NOMO-1 treated with DMSO at 0.1 percent for 48 hours (cell line): ENCODE measurements at regions not wholly inside any gene's neighbourhood (a gene's known extent, or its start where the extent isn't known, plus 50 kb on each side); places are given as distances from the start of the nearest gene placed in this dataset.

ENCODE experiments used
- DNase-seq: peaks from one replicate; lab custom pipeline; 2025; ENCODE audit not compliant: unreplicated experiment; lab: John Stamatoyannopoulos, UW

DNA sequence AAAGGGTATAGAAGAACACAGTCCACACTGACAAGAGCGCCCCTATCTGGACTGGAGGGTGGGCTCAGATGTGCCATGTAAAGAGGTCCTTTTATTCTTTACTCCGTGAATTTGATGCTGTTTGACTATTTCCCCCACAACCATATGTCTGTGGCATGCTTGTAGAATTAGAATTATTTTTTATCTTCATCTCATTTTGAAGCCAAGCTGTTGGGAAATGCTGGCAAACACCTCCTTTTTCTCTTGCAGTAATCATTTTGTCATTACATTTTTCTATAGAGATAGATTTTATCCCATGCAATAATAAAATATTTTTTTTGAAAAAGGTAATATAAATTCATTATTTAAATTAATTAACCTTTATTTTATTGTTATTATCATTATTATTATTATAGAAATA lies 926.6 kb upstream of the AUTS2 start:
- DNase-seq, result no peak

DNA sequence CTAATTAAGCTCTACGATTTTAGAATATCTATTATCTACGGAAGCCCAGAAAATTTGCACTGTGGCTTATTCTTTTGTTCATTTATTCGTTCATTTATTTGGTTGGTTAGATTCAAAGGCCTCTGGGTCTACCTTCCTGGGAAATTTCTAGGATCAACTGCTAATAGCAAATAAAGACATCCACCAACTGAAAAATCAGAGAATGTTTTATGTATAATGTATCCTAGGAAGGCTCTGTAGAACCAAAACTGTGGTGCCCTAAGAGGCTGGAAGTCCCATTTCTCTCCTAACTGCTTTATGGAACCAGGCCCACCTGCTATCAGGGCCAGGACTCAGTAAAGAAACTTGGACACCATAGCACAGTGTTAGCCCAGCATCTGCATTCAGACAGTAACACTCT lies 923.4 kb upstream of the AUTS2 start:
- no peak for DNase-seq

GRCh38 chr7:68676813-68677535 lies 921.3 kb upstream of the AUTS2 start:
- DNase-seq, result no peak

GRCh38 chr7:68678196-68678595 lies 920.1 kb upstream of the AUTS2 start:
- no peak for DNase-seq

GRCh38 chr7:68679459-68680234 lies 918.6 kb upstream of the AUTS2 start:
- no peak for DNase-seq

DNA sequence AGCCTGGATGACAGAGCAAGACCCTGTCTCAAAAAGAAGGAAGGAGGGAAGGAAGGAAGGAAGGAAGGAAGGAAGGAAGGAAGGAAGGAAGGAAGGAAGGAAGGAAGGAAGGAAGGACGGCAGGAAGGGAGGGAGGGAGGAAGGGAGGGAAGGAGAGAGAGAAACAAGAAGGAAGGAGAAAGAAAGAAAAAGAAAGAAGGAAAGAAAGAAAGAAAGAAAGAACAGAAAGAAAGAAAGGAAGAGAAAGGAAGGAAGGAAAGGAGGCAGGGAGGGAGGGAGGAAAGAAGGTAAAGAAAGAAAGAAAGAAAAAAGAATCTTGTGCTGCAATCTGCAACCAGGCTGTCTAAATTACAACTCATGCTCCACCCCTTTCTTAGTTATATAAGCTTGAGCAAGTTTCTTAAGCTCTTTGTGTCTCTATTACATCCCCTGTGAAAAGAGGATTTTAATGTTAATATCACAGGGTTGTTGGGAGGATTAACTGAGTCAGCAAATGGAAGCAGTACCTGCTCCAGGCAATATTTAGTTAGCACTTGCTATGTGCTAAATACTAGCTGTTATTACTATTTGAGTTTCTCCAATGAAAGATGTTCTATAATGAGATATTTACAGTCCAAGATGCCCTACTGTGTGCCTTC lies 917.9 kb upstream of the AUTS2 start:
- no peak for DNase-seq

DNA sequence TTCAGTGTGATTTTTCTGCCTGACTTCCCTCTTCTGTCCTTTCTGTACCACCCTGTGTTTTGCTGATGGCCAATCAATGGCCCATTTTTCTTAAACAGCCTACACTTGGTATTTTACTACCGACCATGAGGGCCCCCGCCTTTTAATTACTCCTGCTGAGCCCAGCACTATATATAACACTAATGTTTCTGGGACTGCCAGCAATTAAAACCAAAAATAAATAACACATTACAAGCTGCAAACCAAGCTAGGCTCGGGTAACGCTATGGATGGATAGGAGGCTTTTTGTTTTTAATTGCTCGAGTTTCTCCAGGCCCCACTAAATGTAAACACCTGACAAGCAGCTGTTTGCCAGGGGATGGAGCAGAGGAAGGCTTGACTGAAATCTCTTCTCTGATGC lies 915.4 kb upstream of the AUTS2 start:
- DNase-seq, result no peak

DNA sequence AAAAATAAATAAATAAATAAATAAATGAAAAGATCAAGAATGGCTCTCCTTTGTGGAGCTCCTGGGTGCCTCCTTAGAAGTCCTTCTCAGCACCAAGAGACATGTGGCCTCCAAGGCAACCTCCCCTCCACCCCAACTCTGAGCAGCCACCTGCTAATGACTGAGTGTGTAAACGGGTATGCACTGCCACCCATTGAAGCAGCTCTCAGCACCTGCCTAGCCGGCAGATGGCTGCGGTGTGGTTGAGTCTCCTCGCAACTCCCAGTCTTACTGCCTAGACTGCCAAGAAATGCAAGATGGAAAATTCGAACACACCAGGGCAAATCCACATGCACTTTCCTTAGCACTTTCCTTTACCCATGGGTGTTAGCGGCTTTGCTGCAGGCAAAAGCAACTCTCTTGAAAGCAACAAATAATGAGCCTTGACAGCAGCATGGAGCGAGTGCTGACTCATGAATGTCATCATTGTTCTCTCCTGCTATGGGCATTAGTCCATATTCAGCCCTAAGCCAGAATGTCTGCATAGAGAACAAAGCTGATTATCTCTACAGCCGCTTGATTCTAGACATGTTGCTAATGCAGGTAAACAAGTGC lies 913.9 kb upstream of the AUTS2 start:
- no peak for DNase-seq

DNA sequence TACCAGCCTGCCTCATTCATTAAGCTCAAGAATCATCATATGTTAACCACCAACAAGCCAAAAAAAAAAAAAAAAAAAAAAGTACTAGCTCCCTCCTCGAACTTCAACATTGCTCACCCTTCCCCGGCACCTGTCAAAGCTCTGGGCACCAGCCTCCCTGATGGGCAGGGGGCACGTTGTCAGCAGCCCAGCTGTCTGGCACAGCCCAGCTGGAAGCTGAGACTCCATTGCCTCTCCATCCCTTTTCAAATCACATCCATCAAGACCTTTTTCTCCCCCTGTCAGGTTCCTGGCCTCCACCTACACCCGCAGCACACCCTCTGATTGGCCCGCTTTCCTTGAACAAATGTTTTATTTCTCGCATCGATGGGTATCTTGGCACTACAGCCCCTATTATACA lies 913.3 kb upstream of the AUTS2 start:
- DNase-seq, result no peak

GRCh38 chr7:68688416-68689086 lies 909.7 kb upstream of the AUTS2 start:
- DNase-seq, result no peak

DNA sequence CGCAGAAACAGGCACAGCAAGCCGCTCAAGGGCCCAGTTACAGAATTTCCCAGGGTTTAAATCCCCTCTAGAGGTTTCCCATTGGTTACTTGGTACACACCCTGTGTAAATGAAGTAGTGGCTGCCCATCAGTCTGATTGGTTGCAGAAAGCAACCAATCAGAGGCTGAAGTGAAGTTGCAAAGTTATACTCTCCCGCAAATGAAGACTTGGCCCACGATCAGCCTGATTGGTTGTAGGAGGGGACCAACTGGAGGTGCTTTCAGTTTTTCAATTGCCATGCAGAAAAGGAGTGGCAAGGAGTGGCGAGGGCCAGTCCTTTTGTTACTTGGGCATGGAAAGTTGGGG lies 909.2 kb upstream of the AUTS2 start:
- no peak for DNase-seq

DNA sequence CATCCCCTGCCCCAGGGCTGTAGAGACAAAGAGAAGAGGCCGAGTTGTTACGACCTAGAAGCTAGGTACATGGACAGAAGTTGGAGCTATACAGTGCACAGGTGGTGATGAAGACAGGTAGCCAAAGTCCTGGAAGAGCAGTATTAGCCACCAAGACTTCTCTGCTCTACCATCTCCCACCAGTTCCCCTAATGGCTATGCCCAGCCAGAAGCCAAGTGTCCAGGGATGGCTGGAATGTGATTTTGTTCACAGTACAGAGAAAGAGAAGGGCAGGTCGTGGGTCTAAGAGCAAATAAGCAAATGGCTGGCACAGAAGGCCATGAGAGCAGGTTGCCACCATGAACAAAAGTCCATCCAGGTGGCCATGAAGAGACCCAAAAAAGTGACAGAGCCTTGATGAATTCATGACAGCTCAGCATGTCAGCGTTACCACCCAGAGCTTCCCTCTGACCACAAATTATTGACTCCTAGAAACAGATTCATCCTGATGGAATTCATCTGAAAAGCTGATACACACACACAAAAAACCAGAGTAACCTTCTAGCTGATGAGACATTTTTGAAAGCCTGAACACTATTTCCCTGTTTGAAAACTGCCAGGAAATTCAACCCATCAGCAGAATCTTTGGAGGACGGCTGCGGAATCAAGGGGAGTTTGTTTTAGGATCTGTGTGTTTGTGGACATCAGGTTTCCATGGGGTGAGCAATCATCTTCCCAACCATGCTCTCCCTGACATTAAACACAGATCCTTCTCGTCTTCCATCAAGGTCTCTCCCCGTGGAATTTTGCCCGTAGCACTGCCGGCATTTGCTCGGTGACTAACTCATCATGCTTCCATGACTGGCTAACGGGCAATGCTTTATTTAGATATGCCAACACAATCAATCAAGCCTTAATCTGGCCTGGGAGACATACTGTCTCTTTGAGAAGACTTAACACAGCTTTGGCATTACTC lies 906.7 kb upstream of the AUTS2 start:
- no peak for DNase-seq

DNA sequence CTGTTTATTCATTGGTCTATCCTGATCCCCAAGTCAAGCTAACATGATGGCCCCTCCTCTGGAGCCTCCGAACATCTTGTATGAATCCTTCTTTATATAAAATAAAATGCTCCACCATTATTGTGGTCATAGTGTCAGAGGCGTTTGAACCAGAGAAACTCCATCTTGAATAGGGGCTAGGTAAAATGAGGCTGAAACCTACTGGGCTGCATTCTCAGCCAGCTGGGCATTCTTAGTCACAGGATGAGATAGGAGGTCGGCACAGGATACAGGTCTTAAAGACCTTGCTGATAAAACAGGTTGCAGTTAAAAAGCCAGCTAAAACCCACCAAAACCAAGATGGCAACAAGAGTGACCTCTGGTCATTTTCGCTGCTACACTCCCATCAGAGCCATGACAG lies 905.8 kb upstream of the AUTS2 start:
- no peak for DNase-seq

DNA sequence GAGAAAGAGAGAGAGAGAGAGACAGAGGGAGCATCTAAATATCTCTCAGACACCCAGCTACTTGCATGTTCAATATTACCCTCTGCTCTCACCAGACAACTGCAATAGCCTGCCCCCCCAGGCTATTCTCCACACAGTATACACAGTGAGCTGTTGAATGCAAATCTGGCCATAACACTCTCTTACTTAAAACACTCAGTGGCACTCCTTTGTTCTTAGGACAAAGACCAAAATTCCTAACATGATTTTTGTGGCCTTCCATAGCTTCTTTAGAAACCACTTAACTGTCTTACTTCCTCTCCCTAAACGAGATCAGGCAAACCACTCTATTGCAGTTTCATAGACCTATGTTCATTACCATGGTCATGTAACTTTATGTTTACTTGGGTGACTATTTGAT lies 903.6 kb upstream of the AUTS2 start:
- DNase-seq, result no peak

DNA sequence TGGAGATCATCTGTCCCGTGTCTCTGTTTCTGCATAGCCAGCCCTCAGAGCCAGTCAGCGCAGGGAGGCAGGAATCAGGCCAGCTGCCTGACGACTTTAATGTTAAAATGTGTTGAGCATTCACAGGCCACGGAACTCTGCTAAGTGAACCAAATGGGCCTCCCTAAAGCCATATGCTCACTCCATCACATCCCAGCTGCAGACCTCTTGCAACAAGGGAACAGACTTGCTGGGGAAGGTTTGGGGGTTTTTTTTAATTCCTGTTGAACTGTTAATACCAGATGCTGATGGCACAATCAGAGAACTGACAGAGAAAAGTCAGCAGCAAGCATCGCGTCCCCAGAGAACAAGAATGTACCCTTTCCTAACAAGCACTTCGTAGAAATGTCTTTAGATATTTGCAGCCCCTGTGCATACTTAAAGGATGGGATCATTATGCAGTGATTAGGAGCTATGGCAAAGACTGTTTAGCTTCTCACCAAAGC lies 900.4 kb upstream of the AUTS2 start:
- DNase-seq, result no peak

DNA sequence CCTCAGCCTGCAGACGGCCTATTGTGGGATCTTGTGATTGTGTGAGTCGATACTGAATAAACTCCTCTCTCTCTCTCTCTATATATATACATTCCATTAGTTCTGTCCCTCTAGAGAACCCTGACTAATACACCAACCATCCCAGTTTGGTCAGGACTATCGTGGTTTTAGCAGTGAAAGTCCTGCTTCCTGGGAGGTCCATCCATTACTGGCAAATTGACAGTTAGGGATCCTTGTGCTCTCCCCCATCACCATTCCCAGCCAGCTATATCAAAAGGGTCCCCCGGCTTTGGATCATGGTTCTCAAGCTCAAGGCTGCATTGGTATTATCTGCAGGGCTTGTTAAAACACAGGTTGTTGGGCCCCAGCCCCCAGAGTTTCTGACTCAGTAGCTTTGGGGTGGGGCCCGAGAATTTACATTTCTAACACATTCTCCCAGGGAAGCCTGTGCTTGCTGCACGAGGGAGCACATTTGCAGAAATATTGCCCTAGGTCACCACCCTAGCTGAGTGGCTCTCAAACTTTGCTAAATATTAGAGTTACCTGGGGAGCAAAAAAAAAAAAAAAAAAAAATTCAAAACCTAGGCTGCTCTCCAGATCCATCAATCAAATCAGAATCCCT lies 899.1 kb upstream of the AUTS2 start:
- DNase-seq, result no peak

DNA sequence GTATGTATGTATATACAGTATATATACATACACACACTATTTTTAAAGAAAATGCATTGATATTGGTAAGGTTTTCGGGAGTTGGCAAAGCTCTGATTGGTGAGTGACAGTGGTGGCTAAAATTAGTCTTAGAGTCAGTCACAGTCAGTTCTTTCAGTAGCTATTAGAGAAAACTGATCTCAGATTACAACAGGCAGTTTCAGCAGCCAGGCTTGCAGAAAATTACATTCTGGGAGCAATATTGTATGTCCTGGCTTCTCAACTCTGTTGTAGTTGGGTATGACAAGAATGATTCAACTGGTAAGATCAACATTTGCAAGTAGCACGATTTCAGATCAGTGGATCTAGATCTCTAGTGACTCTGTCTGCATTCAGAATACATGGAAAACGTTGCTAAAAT lies 897.9 kb upstream of the AUTS2 start:
- no peak for DNase-seq

GRCh38 chr7:68706291-68706690 lies 892.0 kb upstream of the AUTS2 start:
- peak; percentile 76 for DNase-seq

DNA sequence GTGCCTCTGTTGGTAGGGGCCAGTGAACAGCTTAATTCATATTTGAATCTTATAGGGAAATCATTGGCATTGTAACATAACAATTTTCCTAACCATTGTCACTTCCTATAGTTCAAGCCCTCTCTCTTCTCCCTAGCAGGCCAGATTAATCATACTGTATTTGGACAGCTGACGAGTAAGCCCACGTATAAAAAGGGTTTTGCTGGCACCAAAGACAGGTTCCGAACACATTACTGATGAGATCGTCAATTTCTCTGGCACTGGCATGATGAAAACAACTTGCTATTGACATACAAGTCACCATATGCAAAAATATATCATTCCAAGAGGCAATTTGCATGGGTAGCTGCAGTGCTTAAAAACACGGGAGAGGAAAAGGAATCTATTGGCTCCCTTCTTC lies 891.1 kb upstream of the AUTS2 start:
- DNase-seq, result no peak

DNA sequence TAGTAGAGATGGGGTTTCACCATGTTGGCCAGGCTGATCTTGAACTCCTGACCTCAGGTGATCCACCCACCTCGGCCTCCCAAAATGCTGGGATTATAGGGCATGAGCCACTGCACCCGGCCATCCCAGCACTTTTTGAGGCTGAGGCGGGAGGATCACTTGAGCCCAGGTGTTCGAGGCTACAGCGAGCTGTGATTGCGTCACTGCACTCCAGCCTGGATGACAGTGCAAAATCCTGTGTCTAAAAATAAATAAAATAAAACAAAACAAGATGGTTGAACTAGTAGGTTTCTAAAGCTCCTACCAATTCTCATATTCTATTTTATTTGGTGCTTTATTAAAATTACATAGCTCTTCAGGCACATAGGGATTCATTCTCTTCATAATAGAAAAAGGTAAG lies 890.3 kb upstream of the AUTS2 start:
- DNase-seq, result no peak
